ENCODE measurements at regions not wholly inside any gene's neighbourhood (a gene's known extent, or its start where the extent isn't known, plus 50 kb on each side); places are given as distances from the start of the nearest gene placed in this dataset.

- Histone ChIP-seq H3K27me3 (peaks cover 0 to 19% of the 10 kb centered on the region in 2 donors), H3K9me3 (no peaks in the 10 kb centered on the region), H3K4me3 (no peak overlapping the region), H3K27ac (no peak overlapping the region), H3K4me1 (no peaks in the 10 kb centered on the region), H3K36me3 (no peaks in the 10 kb centered on the region)
- no peak for TF ChIP-seq CTCF (IDR thresholded peaks at IDR 0.05)
- no peak for DNase-seq
- intact Hi-C loops (cut with DNase I; ENCODE audit: low total_unique reads): no loop called here
Measured at GRCh38 chr5:168228668-168229067, 62.8 kb upstream of the WWC1 start.

- Histone ChIP-seq H3K27ac (no peak overlapping the region), H3K9me3 (no peaks in the 10 kb centered on the region), H3K4me3 (no peak overlapping the region), H3K27me3 (no peaks in the 10 kb centered on the region), H3K4me1 (no peaks in the 10 kb centered on the region), H3K36me3 (no peaks in the 10 kb centered on the region)
- no peak for TF ChIP-seq CTCF (IDR thresholded peaks at IDR 0.05)
- intact Hi-C loops (cut with DNase I; ENCODE audit: low total_unique reads): no loop called here
- no peak for DNase-seq
Measured at GRCh38 chr5:168234133-168234532, 57.3 kb upstream of the WWC1 start.

GRCh38 chr5:168238463-168238862 lies 53.0 kb upstream of the WWC1 start:
- H3K9me3 ChIP-seq: no peaks in the 10 kb centered on the region
- no peaks in the 10 kb centered on the region for H3K36me3 ChIP-seq
- H3K27ac ChIP-seq: no peak overlapping the region
- intact Hi-C loops (cut with DNase I; ENCODE audit: low total_unique reads): no loop called here
- DNase-seq: no peak
- no peak overlapping the region for H3K4me3 ChIP-seq
- no peak for TF ChIP-seq CTCF (IDR thresholded peaks at IDR 0.05)
- H3K27me3 ChIP-seq: no peaks in the 10 kb centered on the region
- no peaks in the 10 kb centered on the region for H3K4me1 ChIP-seq

- H3K4me1 ChIP-seq: no peaks in the 10 kb centered on the region
- DNase-seq: no peak
- no peaks in the 10 kb centered on the region for H3K36me3 ChIP-seq
- no peak for TF ChIP-seq CTCF (IDR thresholded peaks at IDR 0.05)
- intact Hi-C loops (cut with DNase I; ENCODE audit: low total_unique reads): no loop called here
- no peaks in the 10 kb centered on the region for H3K9me3 ChIP-seq
- no peak overlapping the region for H3K4me3 ChIP-seq
- no peaks in the 10 kb centered on the region for H3K27me3 ChIP-seq
- no peak overlapping the region for H3K27ac ChIP-seq
Measured at GRCh38 chr5:168239325-168239724, 52.1 kb upstream of the WWC1 start.

Measured in tibial artery (tissue), 4 donors.